ENCODE measurements at regions not wholly inside any gene's neighbourhood (a gene's known extent, or its start where the extent isn't known, plus 50 kb on each side); places are given as distances from the start of the nearest gene placed in this dataset.

- Histone ChIP-seq H3K4me3 (ENCODE audit: low read length) (no peak overlapping the region), H3K4me1 (ENCODE audit: control insufficient read depth, insufficient read depth, low read length) (peaks cover 11% of the 10 kb centered on the region), H3K27me3 (ENCODE audit: control insufficient read depth, insufficient read depth, low read length) (no peaks in the 10 kb centered on the region), H3K27ac (ENCODE audit: low read depth, low read length) (no peak overlapping the region), H3K36me3 (ENCODE audit: control insufficient read depth, insufficient read depth, low read length) (no peaks in the 10 kb centered on the region), H3K9ac (ENCODE audit: low read length) (no peak overlapping the region)
Observed at GRCh38 chr2:65656160-65656718, 223.8 kb upstream of the SPRED2 start.

- Histone ChIP-seq H3K27me3 (ENCODE audit: control insufficient read depth, insufficient read depth, low read length) (no peaks in the 10 kb centered on the region), H3K4me3 (ENCODE audit: low read length) (no peak overlapping the region), H3K27ac (ENCODE audit: low read depth, low read length) (no peak overlapping the region), H3K36me3 (ENCODE audit: control insufficient read depth, insufficient read depth, low read length) (no peaks in the 10 kb centered on the region), H3K9ac (ENCODE audit: low read length) (no peak overlapping the region), H3K4me1 (ENCODE audit: control insufficient read depth, insufficient read depth, low read length) (peaks cover 11% of the 10 kb centered on the region)
Observed at GRCh38 chr2:65655000-65655399, 222.6 kb upstream of the SPRED2 start.

GRCh38 chr2:65654496-65654895 is 222.1 kb upstream of the SPRED2 start:
- Histone ChIP-seq H3K27me3 (ENCODE audit: control insufficient read depth, insufficient read depth, low read length) (no peaks in the 10 kb centered on the region), H3K4me3 (ENCODE audit: low read length) (no peak overlapping the region), H3K4me1 (ENCODE audit: control insufficient read depth, insufficient read depth, low read length) (peaks cover 11% of the 10 kb centered on the region), H3K27ac (ENCODE audit: low read depth, low read length) (no peak overlapping the region), H3K9ac (ENCODE audit: low read length) (no peak overlapping the region), H3K36me3 (ENCODE audit: control insufficient read depth, insufficient read depth, low read length) (no peaks in the 10 kb centered on the region)

GRCh38 chr2:65652066-65652465 is 219.7 kb upstream of the SPRED2 start:
- Histone ChIP-seq H3K4me1 (ENCODE audit: control insufficient read depth, insufficient read depth, low read length) (no peaks in the 10 kb centered on the region), H3K27me3 (ENCODE audit: control insufficient read depth, insufficient read depth, low read length) (no peaks in the 10 kb centered on the region), H3K36me3 (ENCODE audit: control insufficient read depth, insufficient read depth, low read length) (no peaks in the 10 kb centered on the region), H3K9ac (ENCODE audit: low read length) (no peak overlapping the region), H3K27ac (ENCODE audit: low read depth, low read length) (no peak overlapping the region), H3K4me3 (ENCODE audit: low read length) (no peak overlapping the region)

GRCh38 chr2:65649811-65650589 is 217.6 kb upstream of the SPRED2 start:
- H3K4me3 ChIP-seq (ENCODE audit: low read length) = no peak overlapping the region

GRCh38 chr2:65647249-65647842 is 214.9 kb upstream of the SPRED2 start:
- Histone ChIP-seq H3K4me3 (ENCODE audit: low read length) (no peak overlapping the region), H3K9ac (ENCODE audit: low read length) (no peak overlapping the region), H3K27ac (ENCODE audit: low read depth, low read length) (no peak overlapping the region), H3K27me3 (ENCODE audit: control insufficient read depth, insufficient read depth, low read length) (no peaks in the 10 kb centered on the region), H3K4me1 (ENCODE audit: control insufficient read depth, insufficient read depth, low read length) (no peaks in the 10 kb centered on the region), H3K36me3 (ENCODE audit: control insufficient read depth, insufficient read depth, low read length) (no peaks in the 10 kb centered on the region)

More at GRCh38 chr2:65649811-65650589, 217.6 kb upstream of the SPRED2 start:
- Histone ChIP-seq H3K27me3 (ENCODE audit: control insufficient read depth, insufficient read depth, low read length) (no peaks in the 10 kb centered on the region), H3K36me3 (ENCODE audit: control insufficient read depth, insufficient read depth, low read length) (no peaks in the 10 kb centered on the region), H3K4me1 (ENCODE audit: control insufficient read depth, insufficient read depth, low read length) (no peaks in the 10 kb centered on the region), H3K9ac (ENCODE audit: low read length) (no peak overlapping the region), H3K27ac (ENCODE audit: low read depth, low read length) (no peak overlapping the region)

- H3K27me3 ChIP-seq (ENCODE audit: control insufficient read depth, insufficient read depth, low read length) = no peaks in the 10 kb centered on the region
- H3K9ac ChIP-seq (ENCODE audit: low read length) = no peak overlapping the region
- no peak overlapping the region for H3K27ac ChIP-seq (ENCODE audit: low read depth, low read length)
- H3K4me3 ChIP-seq (ENCODE audit: low read length) = no peak overlapping the region
- peaks cover 10% of the 10 kb centered on the region for H3K4me1 ChIP-seq (ENCODE audit: control insufficient read depth, insufficient read depth, low read length)
- H3K36me3 ChIP-seq (ENCODE audit: control insufficient read depth, insufficient read depth, low read length) = no peaks in the 10 kb centered on the region
Observed at GRCh38 chr2:65640793-65641103, 208.3 kb upstream of the SPRED2 start.

GRCh38 chr2:65639156-65639864 is 206.9 kb upstream of the SPRED2 start:
- Histone ChIP-seq H3K4me3 (ENCODE audit: low read length) (no peak overlapping the region), H3K4me1 (ENCODE audit: control insufficient read depth, insufficient read depth, low read length) (peaks cover 10% of the 10 kb centered on the region), H3K9ac (ENCODE audit: low read length) (no peak overlapping the region), H3K27me3 (ENCODE audit: control insufficient read depth, insufficient read depth, low read length) (no peaks in the 10 kb centered on the region), H3K27ac (ENCODE audit: low read depth, low read length) (no peak overlapping the region), H3K36me3 (ENCODE audit: control insufficient read depth, insufficient read depth, low read length) (no peaks in the 10 kb centered on the region)

- H3K4me1 ChIP-seq (ENCODE audit: control insufficient read depth, insufficient read depth, low read length) = peaks cover 10% of the 10 kb centered on the region
- H3K27ac ChIP-seq (ENCODE audit: low read depth, low read length) = no peak overlapping the region
- H3K36me3 ChIP-seq (ENCODE audit: control insufficient read depth, insufficient read depth, low read length) = no peaks in the 10 kb centered on the region
- H3K27me3 ChIP-seq (ENCODE audit: control insufficient read depth, insufficient read depth, low read length) = no peaks in the 10 kb centered on the region
- H3K4me3 ChIP-seq (ENCODE audit: low read length) = no peak overlapping the region
- H3K9ac ChIP-seq (ENCODE audit: low read length) = no peak overlapping the region
Observed at GRCh38 chr2:65638443-65638842, 206.0 kb upstream of the SPRED2 start.

- H3K27me3 ChIP-seq (ENCODE audit: control insufficient read depth, insufficient read depth, low read length) = no peaks in the 10 kb centered on the region
Observed at GRCh38 chr2:65636813-65637483, 204.5 kb upstream of the SPRED2 start.

GRCh38 chr2:65636024-65636423 is 203.6 kb upstream of the SPRED2 start:
- Histone ChIP-seq H3K4me1 (ENCODE audit: control insufficient read depth, insufficient read depth, low read length) (peaks cover 10% of the 10 kb centered on the region), H3K27me3 (ENCODE audit: control insufficient read depth, insufficient read depth, low read length) (no peaks in the 10 kb centered on the region), H3K36me3 (ENCODE audit: control insufficient read depth, insufficient read depth, low read length) (no peaks in the 10 kb centered on the region), H3K9ac (ENCODE audit: low read length) (no peak overlapping the region), H3K27ac (ENCODE audit: low read depth, low read length) (no peak overlapping the region), H3K4me3 (ENCODE audit: low read length) (no peak overlapping the region)

More at GRCh38 chr2:65636813-65637483, 204.5 kb upstream of the SPRED2 start:
- H3K36me3 ChIP-seq (ENCODE audit: control insufficient read depth, insufficient read depth, low read length) = no peaks in the 10 kb centered on the region
- H3K27ac ChIP-seq (ENCODE audit: low read depth, low read length) = peak overlapping the region; percentile 40
- peaks cover 10% of the 10 kb centered on the region for H3K4me1 ChIP-seq (ENCODE audit: control insufficient read depth, insufficient read depth, low read length)
- H3K9ac ChIP-seq (ENCODE audit: low read length) = no peak overlapping the region
- H3K4me3 ChIP-seq (ENCODE audit: low read length) = no peak overlapping the region

GRCh38 chr2:65634304-65634703 is 201.9 kb upstream of the SPRED2 start:
- peaks cover 13% of the 10 kb centered on the region for H3K4me1 ChIP-seq (ENCODE audit: control insufficient read depth, insufficient read depth, low read length)
- H3K27me3 ChIP-seq (ENCODE audit: control insufficient read depth, insufficient read depth, low read length) = no peaks in the 10 kb centered on the region
- H3K9ac ChIP-seq (ENCODE audit: low read length) = no peak overlapping the region
- H3K27ac ChIP-seq (ENCODE audit: low read depth, low read length) = no peak overlapping the region
- no peaks in the 10 kb centered on the region for H3K36me3 ChIP-seq (ENCODE audit: control insufficient read depth, insufficient read depth, low read length)
- H3K4me3 ChIP-seq (ENCODE audit: low read length) = no peak overlapping the region
